NCI-H1930 (cell line): ENCODE measurements at regions not wholly inside any gene's neighbourhood (a gene's known extent, or its start where the extent isn't known, plus 50 kb on each side); places are given as distances from the start of the nearest gene placed in this dataset.
"Not testable (repeated sequence)": the region's sequence is repeated elsewhere in the genome, so short reads cannot be mapped to it uniquely, and the experiment has no call there.

Source experiments
- DNase-seq, 2 experiments: peaks; one replicate each; lab custom pipeline; 2025; lab: John Stamatoyannopoulos, UW

DNA sequence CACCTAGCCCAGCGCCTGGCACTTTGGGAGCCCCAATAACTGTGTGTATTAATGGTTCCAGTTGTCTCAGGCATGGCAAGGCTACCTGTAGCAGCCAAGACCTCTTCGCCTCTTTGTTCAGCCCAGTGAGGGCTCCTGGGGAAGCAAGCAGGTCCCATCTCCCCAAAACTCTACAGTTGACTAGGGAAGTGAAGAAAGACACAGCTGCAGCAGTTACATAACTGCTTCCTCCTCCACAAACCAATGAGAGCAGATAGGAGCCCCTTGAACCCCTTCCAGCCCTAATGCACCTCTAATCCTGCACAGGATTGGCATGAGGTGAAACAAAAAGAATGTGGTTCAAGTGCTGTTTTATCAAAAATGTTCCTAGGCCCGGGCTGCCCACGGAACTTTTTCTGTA, 100.5 kb downstream of the SYF2 start:
- DNase-seq, result no peak

DNA sequence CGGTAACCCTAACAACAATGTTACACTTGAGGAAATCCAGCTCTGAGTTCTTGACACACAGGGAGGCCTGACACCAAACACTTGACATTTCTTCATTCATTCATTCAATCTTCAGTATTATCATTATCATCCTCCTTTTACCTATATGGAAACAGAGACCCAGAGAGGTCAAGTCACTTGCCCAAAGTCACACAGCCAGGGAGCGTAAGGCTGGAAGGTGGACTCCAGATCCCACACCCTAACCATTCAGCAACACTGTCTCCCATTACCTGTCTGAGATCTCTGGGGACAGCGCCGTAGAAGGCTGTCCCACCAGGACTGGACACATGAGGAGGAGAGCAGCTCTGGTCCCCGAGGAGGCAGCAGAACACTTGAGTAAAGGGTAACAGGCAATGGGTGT, 101.4 kb downstream of the SYF2 start:
- DNase-seq, result no peak

DNA sequence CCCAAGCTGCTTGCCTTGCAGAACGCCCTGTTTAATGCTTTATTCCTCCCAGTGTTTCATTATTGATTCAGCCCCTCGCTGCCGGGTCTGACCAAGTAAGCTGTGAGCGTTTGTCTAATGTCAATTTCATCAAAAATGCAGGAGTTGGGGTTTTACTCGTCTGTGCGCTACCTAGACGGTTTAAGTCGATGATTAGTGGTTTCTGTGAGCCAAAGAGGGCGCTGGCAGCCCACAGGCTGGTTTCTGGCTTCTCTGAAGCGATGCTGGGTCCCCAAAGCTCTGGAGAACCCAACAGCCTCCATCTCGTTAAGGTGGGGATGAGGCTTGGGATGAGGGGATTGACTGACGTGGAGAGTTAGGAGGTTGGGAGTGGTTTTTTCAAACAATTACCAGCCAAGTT, 102.9 kb downstream of the SYF2 start:
- no peak for DNase-seq

DNA sequence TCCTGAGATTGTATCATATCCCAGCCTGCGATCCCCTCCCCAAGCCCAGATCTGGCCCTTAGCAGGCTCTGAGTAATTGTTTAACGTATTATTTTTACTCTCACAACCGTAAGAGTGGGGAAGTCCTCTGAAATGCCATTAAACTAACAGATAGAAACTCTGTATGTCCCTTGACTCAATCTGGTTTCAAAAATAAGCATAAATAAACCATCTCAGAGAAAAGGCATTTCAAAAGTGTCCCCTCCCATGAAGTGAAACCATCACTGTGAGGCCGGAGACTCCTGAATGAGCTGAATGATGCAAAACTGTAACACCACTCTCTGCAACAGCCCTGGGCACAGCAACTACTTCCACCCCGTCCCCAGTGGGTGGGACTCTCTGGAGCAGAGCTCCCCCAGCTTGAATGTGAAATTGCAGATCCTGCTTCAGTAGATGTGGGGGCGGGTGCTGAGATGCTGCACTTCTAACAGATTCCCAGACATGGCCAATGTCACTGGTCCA, 104.1 kb downstream of the SYF2 start:
- no peak for DNase-seq

DNA sequence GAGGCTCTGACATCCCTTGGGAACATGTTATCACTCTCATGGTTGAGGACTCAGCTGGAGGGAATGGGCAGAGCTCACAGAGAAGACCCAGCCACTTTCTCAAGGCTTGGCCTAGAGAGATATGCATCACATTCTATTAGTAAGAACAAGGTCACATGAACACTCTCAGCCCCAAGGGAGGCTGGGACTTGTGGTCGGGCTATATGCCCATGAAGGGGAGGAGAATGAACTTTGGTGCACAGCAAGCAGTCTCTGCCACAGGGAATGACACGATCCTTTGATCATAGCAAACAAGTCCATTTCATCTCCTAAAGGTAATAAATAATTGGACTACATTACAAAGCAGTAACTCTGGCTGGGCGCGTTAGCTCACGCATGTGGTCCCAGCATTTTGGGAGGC, 105.7 kb downstream of the SYF2 start:
- no peak for DNase-seq

DNA sequence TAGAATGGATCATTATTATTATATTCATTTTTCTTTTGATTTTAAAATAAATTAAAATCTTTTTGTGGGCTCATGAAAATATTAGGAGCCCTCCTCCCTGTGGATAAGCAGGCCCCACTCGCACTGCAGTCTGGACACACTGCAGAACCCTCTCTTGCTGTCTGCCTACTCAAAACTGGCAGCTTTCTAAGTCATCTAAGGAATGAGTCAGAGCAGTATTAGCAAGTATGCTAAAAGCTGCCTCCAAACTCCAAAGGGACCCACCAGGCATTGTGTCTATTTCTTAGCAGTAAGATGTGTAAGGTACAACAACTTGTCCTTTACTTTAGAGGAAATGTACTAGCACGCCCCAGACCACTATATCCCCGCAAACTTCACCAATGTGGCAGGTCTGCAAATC, 108.8 kb downstream of the SYF2 start:
- DNase-seq, result no peak

DNA sequence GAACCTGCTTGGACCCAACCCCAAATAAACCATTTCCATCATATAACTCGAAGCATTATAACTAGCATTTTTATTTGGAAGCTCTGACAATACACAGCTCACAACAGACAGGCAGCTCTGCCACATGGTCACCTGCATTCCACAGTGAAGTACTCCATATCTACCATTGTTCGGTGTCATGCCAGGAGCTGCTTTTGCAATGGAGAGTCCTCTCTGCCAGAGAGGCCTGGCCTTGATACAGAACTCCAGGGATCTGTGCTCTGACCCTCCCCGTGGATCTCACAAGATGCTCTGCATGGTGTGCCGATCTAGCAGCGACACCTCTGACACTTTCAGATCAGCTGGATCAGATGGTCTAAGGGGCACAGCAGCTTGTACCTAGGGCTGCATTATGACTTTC, 109.6 kb downstream of the SYF2 start:
- DNase-seq, result no peak

DNA sequence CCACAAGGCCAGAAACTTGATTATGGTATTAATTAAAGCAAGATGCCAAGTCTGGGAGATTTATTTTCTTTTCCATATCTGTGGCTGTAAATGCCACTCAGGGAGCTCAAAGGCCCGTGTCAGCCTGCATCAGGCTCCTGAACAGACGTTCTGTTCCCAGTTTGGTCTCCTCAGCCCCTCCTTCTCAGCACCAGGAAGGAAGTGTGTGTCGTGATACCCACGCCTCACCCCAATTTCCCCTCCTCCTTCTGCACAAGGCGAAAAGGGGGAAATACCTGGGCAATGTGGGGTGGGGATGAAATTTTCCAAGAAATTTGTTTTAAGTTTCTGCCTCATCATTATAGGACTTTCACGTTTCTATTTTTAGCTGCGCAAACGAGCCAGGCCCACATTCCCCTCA, 112.0 kb downstream of the SYF2 start:
- DNase-seq, result no peak

DNA sequence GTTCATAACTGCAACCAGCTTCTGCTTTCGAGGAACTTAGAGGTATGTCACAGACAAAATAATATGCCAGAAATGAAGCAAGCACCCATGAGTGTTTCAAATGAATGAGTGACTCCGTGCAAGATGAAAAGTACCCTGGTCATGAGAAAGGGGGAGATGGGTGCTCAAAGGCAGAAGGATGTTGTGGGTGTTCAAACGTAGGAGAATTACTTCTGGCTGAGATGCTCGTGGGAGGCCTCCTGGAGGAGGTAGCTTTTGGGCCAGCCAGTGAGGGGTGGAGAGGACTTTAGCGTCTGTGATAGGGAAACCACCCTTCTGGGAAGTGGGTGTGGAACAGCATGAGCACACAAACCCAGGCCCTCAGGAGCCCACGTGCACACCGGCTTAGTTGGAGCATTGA, 113.8 kb downstream of the SYF2 start:
- DNase-seq, result no peak

DNA sequence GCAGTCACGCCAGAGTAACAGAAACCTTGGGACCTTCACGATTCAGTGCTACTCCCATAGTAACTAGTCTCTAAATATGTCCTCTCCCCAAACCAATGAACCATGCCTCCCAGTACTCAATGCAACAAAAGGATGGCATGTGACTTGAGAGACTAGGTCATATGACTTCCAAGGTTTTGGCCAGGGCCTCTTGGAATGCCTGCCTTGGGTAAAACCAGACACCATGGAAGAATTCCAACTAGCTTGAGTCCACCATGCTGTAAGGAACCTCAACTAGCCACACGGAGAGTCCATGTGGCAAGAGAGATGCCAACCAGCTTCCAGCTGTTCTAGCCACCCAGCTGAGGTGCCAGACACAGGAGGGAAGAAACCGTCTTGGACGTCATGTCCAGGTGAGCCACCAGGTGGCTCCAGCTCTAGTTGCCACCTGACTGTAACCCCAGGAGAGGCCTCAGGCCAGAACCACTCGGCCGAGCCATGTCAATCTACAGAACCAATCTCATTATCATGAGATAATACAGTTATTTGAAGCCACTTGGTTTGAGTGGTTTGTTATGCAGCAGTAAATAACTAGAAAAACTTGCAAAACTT, 115.0 kb downstream of the SYF2 start:
- DNase-seq, result no peak

DNA sequence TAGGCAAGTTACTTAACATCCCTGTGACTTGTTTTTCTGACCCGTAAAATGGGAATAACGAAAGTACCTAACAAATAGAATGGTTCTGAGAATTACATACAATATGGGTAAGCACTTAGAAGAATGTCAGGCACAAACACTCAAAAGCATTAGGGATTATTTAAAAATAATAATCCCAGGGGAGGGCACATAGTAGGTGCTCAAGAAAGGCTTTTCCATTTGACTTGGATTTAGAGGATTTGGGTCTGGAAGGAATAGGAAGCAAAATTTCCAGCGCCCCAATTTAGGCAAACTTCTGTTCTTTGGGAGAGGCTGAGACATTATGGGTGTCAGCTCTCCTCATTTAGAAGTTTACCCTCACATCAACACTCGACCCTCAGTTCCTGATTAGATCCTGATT, 115.5 kb downstream of the SYF2 start:
- no peak for DNase-seq

DNA sequence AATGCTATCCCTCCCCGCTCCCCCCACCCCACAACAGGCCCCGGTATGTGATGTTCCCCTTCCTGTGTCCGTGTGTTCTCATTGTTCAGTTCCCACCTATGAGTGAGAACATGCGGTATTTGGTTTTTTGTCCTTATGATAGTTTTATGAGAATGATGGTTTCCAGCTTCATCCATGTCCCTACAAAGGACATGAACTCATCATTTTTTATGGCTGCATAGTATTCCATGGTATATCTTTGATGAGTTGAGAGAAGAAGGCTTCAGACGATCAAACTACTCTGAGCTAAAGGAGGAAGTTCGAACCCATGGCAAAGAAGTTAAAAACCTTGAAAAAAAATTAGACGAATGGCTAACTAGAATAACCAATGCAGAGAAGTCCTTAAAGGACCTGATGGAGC, 116.2 kb downstream of the SYF2 start:
- DNase-seq, result not testable (repeated sequence)

DNA sequence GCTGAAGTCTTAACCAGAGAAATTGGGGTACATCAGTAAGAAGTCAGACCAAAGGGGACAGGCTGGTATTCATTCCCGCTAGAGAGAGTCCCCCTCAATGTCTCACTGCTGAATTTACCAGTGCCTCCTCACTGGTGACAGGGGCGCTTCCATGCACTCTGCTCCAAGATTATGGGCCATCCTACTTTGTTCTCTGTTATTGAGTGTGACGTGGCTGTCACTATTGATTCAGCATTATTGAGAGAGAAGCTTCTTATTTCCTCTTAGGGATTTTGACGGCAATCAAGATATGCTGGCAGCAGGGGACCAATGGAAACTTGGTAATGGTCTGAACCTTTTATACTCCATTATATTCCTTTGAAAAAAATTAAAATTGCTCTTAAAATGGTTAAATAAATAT, 118.6 kb downstream of the SYF2 start:
- no peak for DNase-seq

DNA sequence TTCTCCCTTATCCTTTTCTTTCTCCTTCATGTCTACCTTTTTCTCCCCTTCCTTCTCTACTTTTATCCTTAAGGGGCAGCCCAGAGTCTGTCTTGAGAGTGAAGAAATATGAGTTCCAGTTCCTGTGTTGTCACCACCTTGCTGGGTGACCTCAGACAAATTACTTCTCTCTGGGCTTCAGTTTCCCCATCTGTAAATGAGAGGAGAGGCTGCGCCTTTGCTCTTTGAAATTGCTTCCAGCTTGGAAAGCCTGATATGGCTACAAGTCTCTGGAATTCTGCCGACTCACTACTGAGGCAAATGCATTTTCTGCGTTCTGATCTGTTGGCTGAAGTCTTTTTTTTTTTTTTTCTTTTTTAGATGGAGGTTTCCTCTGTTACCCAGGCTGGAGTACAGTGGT, 119.2 kb downstream of the SYF2 start:
- no peak for DNase-seq

DNA sequence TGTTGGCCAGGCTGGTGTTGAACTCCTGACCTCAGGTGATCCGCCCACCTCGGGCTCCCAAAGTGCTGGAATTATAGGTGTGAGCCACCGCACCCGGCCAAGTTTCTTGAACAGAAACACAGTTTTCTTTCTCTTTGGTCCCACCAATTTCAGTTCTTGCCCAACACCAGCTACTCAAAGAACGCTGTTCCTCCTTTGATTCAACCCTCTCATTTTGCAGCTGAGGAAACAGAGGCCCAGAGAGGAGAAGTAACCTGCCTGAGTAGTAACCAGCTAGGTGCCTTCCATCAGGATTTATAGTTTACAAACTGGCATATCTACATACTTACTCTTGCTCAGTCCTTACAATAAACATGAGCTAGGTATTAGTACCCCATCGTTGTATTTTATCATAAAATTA, 119.9 kb downstream of the SYF2 start:
- no peak for DNase-seq

DNA sequence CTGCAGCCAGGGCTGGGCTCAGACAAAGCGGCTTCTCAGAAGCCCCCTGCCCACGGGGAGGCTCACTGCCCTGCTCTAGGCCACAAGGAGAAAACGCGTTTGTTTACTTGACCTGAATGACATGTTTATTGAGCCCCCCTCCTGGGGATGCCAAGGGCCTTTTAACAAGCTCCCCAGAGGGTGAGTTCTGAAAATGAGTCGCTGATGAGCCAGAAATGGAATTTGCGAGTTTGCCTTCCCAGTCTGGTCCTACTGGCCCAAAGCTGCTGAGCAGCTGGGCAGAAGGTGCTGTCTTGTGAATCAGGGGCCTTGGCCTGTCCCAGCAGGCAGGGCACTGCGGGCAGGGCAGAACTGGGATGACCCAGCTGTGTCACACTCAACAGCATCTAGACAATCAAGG, 120.6 kb downstream of the SYF2 start:
- DNase-seq, result no peak

DNA sequence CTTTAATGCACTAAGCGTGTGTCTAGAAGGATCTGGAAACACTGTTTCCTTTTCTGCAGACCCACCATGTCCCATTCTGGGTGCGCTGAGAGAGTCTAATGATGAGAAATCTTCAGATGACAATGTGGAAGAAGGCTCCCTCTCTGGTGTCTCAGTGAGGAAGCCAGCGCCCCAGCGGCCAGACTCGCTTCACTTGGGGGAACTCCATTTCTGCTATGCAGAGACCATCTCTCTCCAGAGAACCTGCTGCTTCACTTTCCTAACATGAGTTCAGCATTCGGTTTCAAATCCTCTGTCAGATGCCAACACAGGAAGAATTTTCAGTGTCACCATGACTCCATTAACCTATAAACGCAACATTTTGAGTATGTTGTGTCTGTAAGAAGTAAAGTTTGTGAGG, 121.8 kb downstream of the SYF2 start:
- no peak for DNase-seq

DNA sequence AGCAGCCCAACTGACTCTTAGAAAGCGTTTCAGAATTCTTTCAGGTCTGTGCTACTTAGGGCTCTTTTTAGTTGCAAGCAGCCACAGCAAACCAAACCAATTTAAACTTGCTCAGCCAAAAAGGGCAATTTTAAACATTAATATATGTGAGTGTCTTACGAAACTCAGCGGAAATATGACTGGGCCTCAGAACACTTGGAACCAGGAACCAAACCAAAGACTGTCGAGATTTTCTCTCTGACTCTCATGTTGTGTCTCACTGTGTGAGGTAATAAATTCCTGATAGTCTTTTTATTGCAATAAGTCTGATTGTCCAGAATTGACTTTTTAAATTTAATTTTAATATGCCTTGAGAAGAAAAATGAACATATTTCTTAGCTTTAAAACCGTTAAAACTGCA, 122.3 kb downstream of the SYF2 start:
- no peak for DNase-seq

DNA sequence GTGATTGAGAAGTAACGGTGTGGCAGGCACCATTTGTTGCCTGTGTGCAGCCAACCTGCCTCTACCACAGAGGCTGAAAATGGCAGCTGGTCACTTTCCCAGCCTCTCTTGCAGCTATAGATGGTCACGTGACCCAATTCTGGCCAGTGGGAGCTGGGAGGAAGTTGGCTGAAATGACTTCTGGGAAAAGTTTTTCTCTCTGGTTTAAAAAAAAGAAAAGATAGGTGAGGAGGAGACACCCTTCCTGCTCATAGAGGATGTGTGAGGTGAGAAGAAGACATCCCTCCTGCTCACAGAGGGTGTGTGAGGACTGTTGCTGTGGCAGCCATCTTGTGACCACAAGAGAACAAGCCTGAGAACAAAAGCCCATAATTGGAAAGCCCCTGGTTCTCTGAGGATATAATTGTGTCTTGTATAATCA, 122.8 kb downstream of the SYF2 start:
- no peak for DNase-seq

DNA sequence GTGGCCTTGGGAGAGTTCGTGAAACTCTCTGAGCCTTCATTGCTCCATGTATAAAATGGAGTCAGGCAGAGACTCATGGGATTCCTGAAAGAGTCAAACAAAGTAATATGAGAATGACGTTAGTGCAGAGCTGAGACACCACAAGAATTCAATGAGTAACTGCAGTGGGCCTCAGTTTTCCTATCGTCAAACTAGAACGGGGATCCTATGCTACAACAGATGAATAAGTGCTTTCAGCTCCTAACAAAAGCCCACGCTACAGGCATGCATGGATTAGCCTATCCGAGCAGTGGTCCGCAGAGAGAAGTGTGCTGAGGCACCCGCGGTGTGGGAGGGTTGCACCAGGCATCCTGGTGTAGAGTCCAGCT, 124.7 kb downstream of the SYF2 start:
- no peak for DNase-seq

DNA sequence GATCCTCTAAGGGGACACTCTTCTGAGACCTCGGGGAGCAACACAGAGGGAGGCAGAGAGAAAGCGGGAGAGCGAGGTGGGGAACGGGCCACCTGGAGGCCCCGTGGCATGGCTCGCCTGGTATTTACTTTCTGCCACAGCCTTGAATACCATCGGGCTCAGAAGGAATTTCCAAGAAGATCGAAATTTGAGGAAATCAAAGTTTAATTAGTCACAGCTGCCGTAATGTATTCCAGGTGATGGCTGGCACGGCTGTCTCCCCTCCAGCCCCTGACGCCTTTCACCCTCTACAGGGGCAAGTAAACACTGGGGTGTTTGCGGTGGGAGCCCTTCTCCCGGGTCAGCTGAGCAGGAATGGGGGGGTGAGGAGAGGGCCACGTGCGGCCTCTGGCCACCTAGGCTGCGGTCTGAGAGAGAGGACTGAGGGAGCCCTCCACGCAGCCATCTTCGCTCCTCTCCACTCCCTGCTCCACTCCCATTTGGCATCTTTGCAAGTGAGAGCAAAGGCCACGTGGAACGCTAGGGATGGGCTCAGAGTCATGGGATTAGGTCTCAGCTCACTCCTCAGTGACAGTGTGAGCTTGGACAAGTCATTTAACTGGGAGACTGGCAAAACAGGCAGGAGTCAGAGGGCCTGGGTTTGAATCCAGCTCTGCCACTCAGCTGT, 125.2 kb downstream of the SYF2 start:
- DNase-seq, result no peak

DNA sequence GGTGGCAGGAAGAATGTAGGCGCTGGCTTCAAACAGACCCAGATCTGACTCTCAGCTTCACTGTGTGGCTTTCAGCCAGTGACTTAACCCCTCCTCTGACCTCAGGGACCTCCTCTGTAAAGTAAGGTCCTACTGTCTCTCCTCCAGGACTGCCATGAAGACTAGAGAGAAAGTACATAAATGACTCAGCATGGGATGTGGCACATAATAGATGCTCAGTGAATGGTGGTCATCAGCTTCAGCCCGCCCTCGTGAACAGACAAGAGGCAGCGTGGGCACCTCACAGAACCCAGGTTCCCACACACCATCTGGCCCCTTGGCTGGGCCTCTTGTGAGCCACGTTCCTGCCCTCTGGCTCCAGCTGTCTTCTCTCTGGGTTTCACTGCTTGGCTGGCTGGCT, 126.0 kb downstream of the SYF2 start:
- DNase-seq, result no peak

DNA sequence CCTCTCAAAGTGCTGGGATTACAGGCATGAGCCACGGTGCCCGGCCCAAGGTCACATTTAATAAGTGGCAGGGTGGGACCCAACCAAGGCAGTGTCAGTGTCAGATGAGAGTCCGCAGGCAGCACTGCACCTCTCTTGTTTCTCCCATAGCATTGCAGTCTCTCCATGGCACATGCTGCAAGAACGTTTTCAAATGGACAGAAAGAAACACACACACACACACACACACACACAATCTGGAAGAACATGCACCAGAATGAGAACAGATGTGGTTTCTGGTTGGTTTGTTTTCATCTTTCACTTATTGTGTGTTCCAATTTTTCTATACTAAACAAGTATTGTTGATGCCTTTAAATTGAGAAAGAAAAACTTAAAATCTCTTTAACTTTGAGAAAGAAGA, 126.5 kb downstream of the SYF2 start:
- DNase-seq, result no peak

DNA sequence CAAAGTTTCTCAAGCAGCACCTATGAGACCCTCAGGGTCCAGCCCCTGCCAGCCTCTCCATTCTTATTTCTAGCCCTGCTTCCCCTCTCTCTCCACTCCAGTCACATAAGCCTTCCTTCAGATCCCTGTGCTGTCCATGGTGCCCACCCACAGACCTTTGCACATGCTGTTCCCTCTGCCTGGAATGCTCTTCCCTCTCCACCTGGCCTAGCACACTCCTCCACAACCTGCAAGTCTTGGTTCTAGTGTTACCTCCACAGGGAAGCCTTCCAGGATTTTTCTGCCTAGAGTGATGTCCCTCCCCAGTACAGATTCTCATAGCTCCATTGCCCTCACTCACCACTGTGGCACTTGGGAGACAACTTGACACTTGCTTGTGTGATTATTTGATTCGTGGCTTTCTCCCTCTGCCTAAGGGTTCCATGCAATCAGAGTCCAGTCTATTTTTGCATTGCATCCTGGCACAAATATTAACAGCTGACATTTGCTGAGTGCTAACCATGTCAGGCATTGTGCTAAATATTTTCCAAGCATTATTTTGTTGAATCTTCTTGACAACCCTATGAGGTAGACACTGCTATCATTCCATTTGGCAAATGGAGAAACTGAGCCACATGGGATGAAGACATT, 127.3 kb downstream of the SYF2 start:
- no peak for DNase-seq
